CD4-positive, alpha-beta T cell treated with Interleukin-4 for 4 hours (primary cell): ENCODE measurements at regions not wholly inside any gene's neighbourhood (a gene's known extent, or its start where the extent isn't known, plus 50 kb on each side); places are given as distances from the start of the nearest gene placed in this dataset.
"Not testable (repeated sequence)": the region's sequence is repeated elsewhere in the genome, so short reads cannot be mapped to it uniquely, and the experiment has no call there.

Experiments
- DNase-seq: peaks from one replicate; pipeline ENCODE4 v3.0.0-alpha.2; 2020

GRCh38 chr11:15300341-15300740, 185.6 kb downstream of the INSC start:
- DNase-seq = no peak

GRCh38 chr11:15307619-15308024, 192.9 kb downstream of the INSC start:
- no peak for DNase-seq

- DNase-seq = no peak
These were observed 194.1 kb downstream of the INSC start for GRCh38 chr11:15308840-15309239.

GRCh38 chr11:15309296-15309695, 194.6 kb downstream of the INSC start:
- DNase-seq = no peak

- no peak for DNase-seq
These were observed 199.1 kb downstream of the INSC start for GRCh38 chr11:15313862-15314261.

GRCh38 chr11:15318814-15319213, 204.1 kb downstream of the INSC start:
- no peak for DNase-seq

- DNase-seq = no peak
These were observed 211.8 kb downstream of the INSC start for GRCh38 chr11:15326520-15326919.

GRCh38 chr11:15327786-15328231, 213.1 kb downstream of the INSC start:
- no peak for DNase-seq

- DNase-seq = no peak
These were observed 218.7 kb downstream of the INSC start for GRCh38 chr11:15333407-15333806.

GRCh38 chr11:15334766-15335165, 220.0 kb downstream of the INSC start:
- no peak for DNase-seq

- DNase-seq = no peak
These were observed 221.3 kb downstream of the INSC start for GRCh38 chr11:15336021-15336420.

GRCh38 chr11:15339302-15339701, 224.6 kb downstream of the INSC start:
- DNase-seq = no peak

- no peak for DNase-seq
These were observed 226.9 kb downstream of the INSC start for GRCh38 chr11:15341587-15341986.

- no peak for DNase-seq
These were observed 227.4 kb downstream of the INSC start for GRCh38 chr11:15342163-15342562.

- no peak for DNase-seq
These were observed 232.2 kb downstream of the INSC start for GRCh38 chr11:15346907-15347306.

GRCh38 chr11:15347969-15348734, 233.4 kb downstream of the INSC start:
- DNase-seq = no peak

- DNase-seq = no peak
These were observed 234.7 kb downstream of the INSC start for GRCh38 chr11:15349413-15349812.

- no peak for DNase-seq
These were observed 246.6 kb downstream of the INSC start for GRCh38 chr11:15361316-15361715.

- not testable (repeated sequence) for DNase-seq
These were observed 250.6 kb downstream of the INSC start for GRCh38 chr11:15365286-15365685.

- no peak for DNase-seq
These were observed 253.0 kb downstream of the INSC start for GRCh38 chr11:15367695-15368094.

GRCh38 chr11:15370495-15371147, 255.9 kb downstream of the INSC start:
- no peak for DNase-seq

- no peak for DNase-seq
These were observed 256.8 kb downstream of the INSC start for GRCh38 chr11:15371533-15371932.

- no peak for DNase-seq
These were observed 259.7 kb downstream of the INSC start for GRCh38 chr11:15374418-15374817.

- no peak for DNase-seq
These were observed 264.2 kb downstream of the INSC start for GRCh38 chr11:15378941-15379340.

- DNase-seq = no peak
These were observed 264.8 kb downstream of the INSC start for GRCh38 chr11:15379483-15379882.
